Neural cell (in vitro differentiated cells): ENCODE measurements at regions not wholly inside any gene's neighbourhood (a gene's known extent, or its start where the extent isn't known, plus 50 kb on each side); places are given as distances from the start of the nearest gene placed in this dataset.

Experiments
- H2AFZ ChIP-seq: fragments of 200-600, 300-800 bp; sonication (generic), shearing (Covaris generic); 2 replicates; pipeline ENCODE4 v1.6.0; 2014; ENCODE audit warnings: low read depth, mild to moderate bottlenecking, antibody characterized with exemption, low read length, moderate library complexity
- H3F3A ChIP-seq: fragments of 200-600 bp; shearing (Covaris generic); 2 replicates; pipeline ENCODE4 v1.6.1; 2016; ENCODE audit warnings: mild to moderate bottlenecking, moderate library complexity, mixed read lengths, antibody characterized with exemption, low read length; ENCODE audit not compliant: insufficient read depth, poor library complexity, severe bottlenecking
- H3K27ac ChIP-seq: fragments of 200-600, 300-800 bp; sonication (generic), shearing (Covaris generic); 2 replicates; pipeline ENCODE4 v1.5.1; 2014; ENCODE audit warnings: mild to moderate bottlenecking, low read length, moderate library complexity
- H3K27me3 ChIP-seq: fragments of 300-800, 200-600 bp; sonication (generic), shearing (Covaris generic); 2 replicates; pipeline ENCODE4 v1.6.0; 2014; ENCODE audit warnings: mild to moderate bottlenecking, low read depth, low read length, moderate library complexity; ENCODE audit not compliant: insufficient read depth
- H3K36me3 ChIP-seq: fragments of 300-800, 200-600 bp; sonication (generic), shearing (Covaris generic); 2 replicates; pipeline ENCODE4 v1.5.1; 2014; ENCODE audit warnings: mild to moderate bottlenecking, antibody characterized with exemption, low read length, moderate library complexity; ENCODE audit not compliant: insufficient read depth
- H3K4me2 ChIP-seq: fragments of 300-800, 200-600 bp; sonication (generic), shearing (Covaris generic); 2 replicates; pipeline ENCODE4 v1.6.0; 2014; ENCODE audit warnings: mild to moderate bottlenecking, low read length
- H3K4me3 ChIP-seq: fragments of 300-800, 200-600 bp; sonication (generic), shearing (Covaris generic); 2 replicates; pipeline ENCODE4 v1.5.1; 2014; ENCODE audit warnings: mild to moderate bottlenecking, low read length, moderate library complexity
- H3K79me2 ChIP-seq: fragments of 200-600 bp; shearing (Covaris generic); replicated peaks from 2 replicates; pipeline ENCODE4 v1.6.0; 2014; ENCODE audit warnings: mild to moderate bottlenecking, low read length, moderate library complexity; ENCODE audit not compliant: insufficient read depth
- H3K9ac ChIP-seq: fragments of 300-800, 200-600 bp; sonication (generic), shearing (Covaris generic); 2 replicates; pipeline ENCODE4 v1.6.1; 2016; ENCODE audit warnings: mild to moderate bottlenecking, low read length, mixed read lengths
- H3K9me2 ChIP-seq: fragments of 200-600 bp; shearing (Covaris generic); 2 replicates; pipeline ENCODE4 v1.6.1; 2016; ENCODE audit warnings: mild to moderate bottlenecking, low read length, mixed read lengths; ENCODE audit not compliant: insufficient read depth
- H3K9me3 ChIP-seq: fragments of 200-600, 300-800 bp; sonication (generic), shearing (Covaris generic); 2 replicates; pipeline ENCODE4 v1.6.1; 2016; ENCODE audit warnings: mild to moderate bottlenecking, mixed run types, low read length, moderate library complexity, mixed read lengths
- H4K20me1 ChIP-seq: fragments of 200-600 bp; shearing (Covaris generic); 2 replicates; pipeline ENCODE4 v1.6.1; 2016; ENCODE audit warnings: mild to moderate bottlenecking, mixed run types; ENCODE audit not compliant: insufficient read depth
- EP300 ChIP-seq: fragments of 450-650 bp; conservative IDR thresholded peaks from 2 replicates; pipeline ENCODE4 v1.6.1; 2014; ENCODE audit warnings: antibody characterized with exemption, mild to moderate bottlenecking, moderate library complexity; ENCODE audit not compliant: poor library complexity, severe bottlenecking
- EZH2 ChIP-seq: fragments of 200-600, 300-800 bp; shearing (Covaris generic), sonication (generic); IDR thresholded peaks from 2 replicates; pipeline ENCODE4 v1.6.1; 2014; ENCODE audit warnings: antibody characterized with exemption, low read length, borderline replicate concordance, mild to moderate bottlenecking; ENCODE audit not compliant: insufficient read depth, poor library complexity, severe bottlenecking
- MXI1 ChIP-seq: fragments of 450-650 bp; conservative IDR thresholded peaks from 2 replicates; pipeline ENCODE4 v1.6.1; 2014; ENCODE audit warnings: antibody characterized with exemption, mild to moderate bottlenecking; ENCODE audit not compliant: poor library complexity, severe bottlenecking
- POLR2AphosphoS5 ChIP-seq: IDR thresholded peaks from 2 replicates; pipeline ENCODE4 v1.6.1; 2012
- RAD21 ChIP-seq: fragments of 450-650 bp; conservative IDR thresholded peaks from 2 replicates; pipeline ENCODE4 v1.6.1; 2014; ENCODE audit warnings: antibody characterized with exemption, mild to moderate bottlenecking, moderate library complexity
- SMC3 ChIP-seq: fragments of 450-650 bp; conservative IDR thresholded peaks from 2 replicates; pipeline ENCODE4 v1.6.1; 2014; ENCODE audit warnings: antibody characterized with exemption, mild to moderate bottlenecking, moderate library complexity; ENCODE audit not compliant: poor library complexity
- TAF1 ChIP-seq: IDR thresholded peaks from 2 replicates; pipeline ENCODE4 v1.6.1; 2012; ENCODE audit warnings: low read depth
- TF ChIP-seq, protein P1 (sequence below): IDR thresholded peaks from 2 replicates; pipeline ENCODE4 v1.6.1; 2012; ENCODE audit warnings: borderline replicate concordance
- TF ChIP-seq, protein P2 (sequence below): fragments of 450-650 bp; IDR thresholded peaks from 2 replicates; pipeline ENCODE4 v1.5.1; 2014; ENCODE audit warnings: antibody characterized with exemption, mild to moderate bottlenecking, moderate library complexity; ENCODE audit not compliant: poor library complexity, severe bottlenecking

DNA sequence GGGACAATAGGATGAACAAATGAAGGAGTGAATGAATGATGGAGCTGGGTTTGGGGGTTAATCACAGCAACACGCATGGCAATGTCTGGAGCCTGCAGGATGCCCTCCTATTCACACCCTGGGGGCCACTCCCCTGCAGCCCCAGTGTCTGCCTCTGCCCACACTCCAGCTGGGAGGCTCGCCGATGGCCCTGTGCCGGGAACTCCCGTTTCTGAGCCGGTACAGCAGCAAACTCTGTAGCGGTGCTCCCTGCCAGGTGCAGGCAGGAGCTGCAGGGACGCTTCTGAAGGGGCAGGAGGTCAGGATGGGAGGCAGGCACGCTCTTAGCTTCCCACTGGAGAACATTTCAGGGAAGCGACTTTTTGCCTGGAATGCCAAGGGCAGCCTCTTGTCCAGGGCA, 55.4 kb upstream of the NCOR2 start:
- no peak overlapping the region for H2AFZ ChIP-seq
- no peaks in the 10 kb centered on the region for H4K20me1 ChIP-seq
- no peaks in the 10 kb centered on the region for H3K27me3 ChIP-seq
- no peak overlapping the region for H3K9ac ChIP-seq
- no peaks in the 10 kb centered on the region for H3K79me2 ChIP-seq
- no peak overlapping the region for H3K4me3 ChIP-seq
- no peaks in the 10 kb centered on the region for H3K9me3 ChIP-seq
- no peaks in the 10 kb centered on the region for H3K36me3 ChIP-seq
- no peak overlapping the region for H3K4me2 ChIP-seq
- H3K27ac ChIP-seq = no peak overlapping the region
- H3K9me2 ChIP-seq = no peaks in the 10 kb centered on the region
- no peaks in the 10 kb centered on the region for H3F3A ChIP-seq
- TF ChIP-seq, protein P1, sequence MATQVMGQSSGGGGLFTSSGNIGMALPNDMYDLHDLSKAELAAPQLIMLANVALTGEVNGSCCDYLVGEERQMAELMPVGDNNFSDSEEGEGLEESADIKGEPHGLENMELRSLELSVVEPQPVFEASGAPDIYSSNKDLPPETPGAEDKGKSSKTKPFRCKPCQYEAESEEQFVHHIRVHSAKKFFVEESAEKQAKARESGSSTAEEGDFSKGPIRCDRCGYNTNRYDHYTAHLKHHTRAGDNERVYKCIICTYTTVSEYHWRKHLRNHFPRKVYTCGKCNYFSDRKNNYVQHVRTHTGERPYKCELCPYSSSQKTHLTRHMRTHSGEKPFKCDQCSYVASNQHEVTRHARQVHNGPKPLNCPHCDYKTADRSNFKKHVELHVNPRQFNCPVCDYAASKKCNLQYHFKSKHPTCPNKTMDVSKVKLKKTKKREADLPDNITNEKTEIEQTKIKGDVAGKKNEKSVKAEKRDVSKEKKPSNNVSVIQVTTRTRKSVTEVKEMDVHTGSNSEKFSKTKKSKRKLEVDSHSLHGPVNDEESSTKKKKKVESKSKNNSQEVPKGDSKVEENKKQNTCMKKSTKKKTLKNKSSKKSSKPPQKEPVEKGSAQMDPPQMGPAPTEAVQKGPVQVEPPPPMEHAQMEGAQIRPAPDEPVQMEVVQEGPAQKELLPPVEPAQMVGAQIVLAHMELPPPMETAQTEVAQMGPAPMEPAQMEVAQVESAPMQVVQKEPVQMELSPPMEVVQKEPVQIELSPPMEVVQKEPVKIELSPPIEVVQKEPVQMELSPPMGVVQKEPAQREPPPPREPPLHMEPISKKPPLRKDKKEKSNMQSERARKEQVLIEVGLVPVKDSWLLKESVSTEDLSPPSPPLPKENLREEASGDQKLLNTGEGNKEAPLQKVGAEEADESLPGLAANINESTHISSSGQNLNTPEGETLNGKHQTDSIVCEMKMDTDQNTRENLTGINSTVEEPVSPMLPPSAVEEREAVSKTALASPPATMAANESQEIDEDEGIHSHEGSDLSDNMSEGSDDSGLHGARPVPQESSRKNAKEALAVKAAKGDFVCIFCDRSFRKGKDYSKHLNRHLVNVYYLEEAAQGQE = no peak
- TF ChIP-seq POLR2AphosphoS5 = no peak
- TF ChIP-seq, protein P2, sequence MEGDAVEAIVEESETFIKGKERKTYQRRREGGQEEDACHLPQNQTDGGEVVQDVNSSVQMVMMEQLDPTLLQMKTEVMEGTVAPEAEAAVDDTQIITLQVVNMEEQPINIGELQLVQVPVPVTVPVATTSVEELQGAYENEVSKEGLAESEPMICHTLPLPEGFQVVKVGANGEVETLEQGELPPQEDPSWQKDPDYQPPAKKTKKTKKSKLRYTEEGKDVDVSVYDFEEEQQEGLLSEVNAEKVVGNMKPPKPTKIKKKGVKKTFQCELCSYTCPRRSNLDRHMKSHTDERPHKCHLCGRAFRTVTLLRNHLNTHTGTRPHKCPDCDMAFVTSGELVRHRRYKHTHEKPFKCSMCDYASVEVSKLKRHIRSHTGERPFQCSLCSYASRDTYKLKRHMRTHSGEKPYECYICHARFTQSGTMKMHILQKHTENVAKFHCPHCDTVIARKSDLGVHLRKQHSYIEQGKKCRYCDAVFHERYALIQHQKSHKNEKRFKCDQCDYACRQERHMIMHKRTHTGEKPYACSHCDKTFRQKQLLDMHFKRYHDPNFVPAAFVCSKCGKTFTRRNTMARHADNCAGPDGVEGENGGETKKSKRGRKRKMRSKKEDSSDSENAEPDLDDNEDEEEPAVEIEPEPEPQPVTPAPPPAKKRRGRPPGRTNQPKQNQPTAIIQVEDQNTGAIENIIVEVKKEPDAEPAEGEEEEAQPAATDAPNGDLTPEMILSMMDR = no peak
- TF ChIP-seq MXI1 = no peak
- no peak for TF ChIP-seq SMC3
- TF ChIP-seq TAF1 = no peak
- TF ChIP-seq RAD21 = no peak
- TF ChIP-seq EP300 = no peak
- TF ChIP-seq EZH2 = no peak

DNA sequence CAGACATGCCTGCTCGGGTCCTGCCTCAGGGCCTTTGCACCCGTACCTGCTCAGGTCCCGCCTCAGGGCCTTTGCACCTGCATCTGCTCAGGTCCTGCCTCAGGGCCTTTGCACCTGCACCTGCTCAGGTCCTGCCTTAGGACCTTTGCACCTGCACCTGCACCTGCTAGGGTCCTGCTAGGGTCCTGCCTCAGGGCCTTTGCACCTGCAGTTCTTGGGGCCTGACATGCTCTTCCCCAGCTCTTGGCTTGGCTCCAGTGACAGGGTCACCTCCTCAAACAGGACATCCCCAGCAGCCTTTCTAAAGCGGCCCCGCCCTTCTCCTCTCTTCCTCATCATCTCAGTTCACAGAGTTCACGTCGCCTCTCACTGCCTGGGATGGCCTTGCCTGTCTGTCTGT, 54.9 kb upstream of the NCOR2 start:
- no peaks in the 10 kb centered on the region for H4K20me1 ChIP-seq
- no peak overlapping the region for H3K4me2 ChIP-seq
- no peak overlapping the region for H3K4me3 ChIP-seq
- no peak overlapping the region for H2AFZ ChIP-seq
- TF ChIP-seq EP300 = no peak
- no peak for TF ChIP-seq SMC3
- TF ChIP-seq TAF1 = no peak
- TF ChIP-seq, protein P1 = no peak
- no peak for TF ChIP-seq EZH2
- no peak for TF ChIP-seq RAD21
- no peak for TF ChIP-seq POLR2AphosphoS5
- no peak for TF ChIP-seq MXI1
- no peaks in the 10 kb centered on the region for H3K79me2 ChIP-seq
- no peaks in the 10 kb centered on the region for H3K9me3 ChIP-seq
- no peaks in the 10 kb centered on the region for H3F3A ChIP-seq
- no peak overlapping the region for H3K27ac ChIP-seq
- H3K9me2 ChIP-seq = no peaks in the 10 kb centered on the region
- H3K36me3 ChIP-seq = no peaks in the 10 kb centered on the region
- no peak overlapping the region for H3K9ac ChIP-seq
- H3K27me3 ChIP-seq = no peaks in the 10 kb centered on the region
